PC-9 (cell line): ENCODE measurements at regions not wholly inside any gene's neighbourhood (a gene's known extent, or its start where the extent isn't known, plus 50 kb on each side); places are given as distances from the start of the nearest gene placed in this dataset.

Source experiments
- CTCF ChIP-seq: fragments of 200-600 bp; sonication (generic); conservative IDR thresholded peaks from 2 replicates; pipeline ENCODE4 v1.6.1; 2017; ENCODE audit warnings: mixed run types, antibody characterized with exemption, mild to moderate bottlenecking, moderate library complexity
- EZH2 ChIP-seq: fragments of 200-600 bp; sonication (generic); IDR thresholded peaks from 2 replicates; pipeline ENCODE4 v1.8.0; 2017; ENCODE audit warnings: antibody characterized with exemption, low read depth

GRCh38 chr14:46433381-46433780, 218.2 kb downstream of the RPL10L start:
- no peak for TF ChIP-seq CTCF
- no peak for TF ChIP-seq EZH2
